IMR-90 (cell line): ENCODE measurements at regions not wholly inside any gene's neighbourhood (a gene's known extent, or its start where the extent isn't known, plus 50 kb on each side); places are given as distances from the start of the nearest gene placed in this dataset.

Source experiments
- ATAC-seq: fragments of 200-7000 bp; cut with Tn5 transposase; 2 replicates; pipeline ENCODE4 v1.9.1; 2020; ENCODE audit warnings: low read depth, mild to moderate bottlenecking, moderate library complexity
- BruUV-seq: library from RNA; stranded (reverse); fragments of 400-500 nt; replicated peaks from 2 replicates; lab custom pipeline; 2021; lab: Mats Ljungman, UMichigan
- CTCF ChIA-PET: fragments of 300-600 bp; formaldehyde crosslinking; extraction: SDS; loops from one replicate; lab custom pipeline; 2021; ENCODE audit warnings: antibody characterized with exemption; lab: Yijun Ruan, JAX
- POLR2A ChIA-PET: fragments of 300-600 bp; sonication (Branson Sonifier 250); formaldehyde crosslinking; loops from one replicate; lab custom pipeline; 2022; ENCODE audit warnings: antibody characterized with exemption; ENCODE audit not compliant: unreplicated experiment; lab: Charles Lee
- DNase-seq: peaks from one replicate; pipeline ENCODE4 v3.0.0; 2013
- H2AFZ ChIP-seq: replicated peaks from 2 replicates; pipeline ENCODE3; 2013; ENCODE audit warnings: low read length, mild to moderate bottlenecking; ENCODE audit not compliant: poor library complexity
- H2AK5ac ChIP-seq: 2 replicates; pipeline ENCODE4 v1.6.1; 2013; ENCODE audit warnings: low read depth, low read length, inconsistent platforms
- H2AK9ac ChIP-seq: replicated peaks from 2 replicates; pipeline ENCODE3; 2013; ENCODE audit warnings: mild to moderate bottlenecking, low read depth, low read length, moderate library complexity; ENCODE audit not compliant: poor library complexity
- H2BK120ac ChIP-seq: 2 replicates; pipeline ENCODE4 v1.6.1; 2013; ENCODE audit warnings: low read depth, low read length, inconsistent platforms
- H2BK15ac ChIP-seq: 3 replicates; pipeline ENCODE4 v1.6.1; 2013; ENCODE audit warnings: low read depth, low read length, inconsistent platforms
- H2BK20ac ChIP-seq: 2 replicates; pipeline ENCODE4 v1.6.1; 2013; ENCODE audit warnings: low read depth, mild to moderate bottlenecking, inconsistent platforms, low read length, moderate library complexity
- H2BK5ac ChIP-seq: 2 replicates; pipeline ENCODE4 v1.6.1; 2013; ENCODE audit warnings: mild to moderate bottlenecking, low read depth, low read length, inconsistent platforms; ENCODE audit not compliant: poor library complexity, severe bottlenecking
- H3K14ac ChIP-seq: replicated peaks from 2 replicates; pipeline ENCODE4 v1.6.1; 2013; ENCODE audit warnings: low read depth, low read length, inconsistent platforms
- H3K18ac ChIP-seq: 2 replicates; pipeline ENCODE4 v1.6.1; 2013; ENCODE audit warnings: low read depth, low read length, control low read depth
- H3K23ac ChIP-seq: 2 replicates; pipeline ENCODE4 v1.6.1; 2013; ENCODE audit warnings: low read depth, low read length, inconsistent platforms
- H3K27ac ChIP-seq: 2 replicates; pipeline ENCODE4 v1.5.1; 2013; ENCODE audit warnings: mild to moderate bottlenecking, control low read depth, low read length; ENCODE audit not compliant: insufficient read depth
- H3K27me3 ChIP-seq: 2 replicates; pipeline ENCODE4 v1.6.1; 2013; ENCODE audit warnings: low read length; ENCODE audit not compliant: control insufficient read depth, insufficient read depth
- H3K36me3 ChIP-seq: 2 replicates; pipeline ENCODE4 v1.6.1; 2013; ENCODE audit warnings: low read length, mixed read lengths; ENCODE audit not compliant: control insufficient read depth, insufficient read depth
- H3K4ac ChIP-seq: 2 replicates; pipeline ENCODE4 v1.6.1; 2013; ENCODE audit warnings: low read depth, low read length, inconsistent platforms
- H3K4me1 ChIP-seq: 2 replicates; pipeline ENCODE4 v1.6.1; 2013; ENCODE audit warnings: low read length, mixed read lengths; ENCODE audit not compliant: control insufficient read depth, insufficient read depth
- H3K4me2 ChIP-seq: 2 replicates; pipeline ENCODE4 v1.6.1; 2013; ENCODE audit warnings: low read depth, mild to moderate bottlenecking, control low read depth, low read length, moderate library complexity
- H3K4me3 ChIP-seq: 2 replicates; pipeline ENCODE4 v1.5.1; 2013; ENCODE audit warnings: low read depth, mild to moderate bottlenecking, control low read depth, low read length, moderate library complexity; ENCODE audit not compliant: insufficient read depth
- H3K56ac ChIP-seq: 2 replicates; pipeline ENCODE4 v1.6.1; 2013; ENCODE audit warnings: low read length, inconsistent platforms; ENCODE audit not compliant: insufficient read depth; ENCODE audit errors: extremely low read depth
- H3K79me1 ChIP-seq, 2 experiments: 2 replicates each; pipeline ENCODE4 v1.6.1; 2013; ENCODE audit warnings: low read length in 2 of 2, inconsistent platforms in 1 of 2, low read depth in 1 of 2
- H3K9ac ChIP-seq: 2 replicates; pipeline ENCODE4 v1.6.1; 2013; ENCODE audit warnings: low read depth, low read length, control low read depth
- H3K9me1 ChIP-seq: 2 replicates; pipeline ENCODE4 v1.6.1; 2013; ENCODE audit warnings: low read length, inconsistent platforms; ENCODE audit not compliant: insufficient read depth
- H3K9me3 ChIP-seq: 2 replicates; pipeline ENCODE4 v1.6.1; 2013; ENCODE audit warnings: low read length; ENCODE audit not compliant: control insufficient read depth, insufficient read depth
- H4K20me1 ChIP-seq: 2 replicates; pipeline ENCODE4 v1.6.1; 2013; ENCODE audit warnings: low read length, inconsistent platforms; ENCODE audit not compliant: insufficient read depth
- H4K5ac ChIP-seq: 2 replicates; pipeline ENCODE4 v1.6.1; 2013; ENCODE audit warnings: mild to moderate bottlenecking, low read depth, low read length, control low read depth
- H4K8ac ChIP-seq, 2 experiments: 2 replicates each; pipeline ENCODE4 v1.6.1; 2013; ENCODE audit warnings: low read depth in 2 of 2, low read length in 2 of 2, control low read depth in 1 of 2, inconsistent platforms in 1 of 2
- H4K91ac ChIP-seq: 2 replicates; pipeline ENCODE4 v1.6.1; 2013; ENCODE audit warnings: low read depth, low read length, inconsistent platforms; ENCODE audit not compliant: insufficient read depth
- BHLHE40 ChIP-seq: fragments of 150-350 bp; IDR thresholded peaks from 2 replicates; pipeline ENCODE4 v1.6.1; 2016; ENCODE audit warnings: mild to moderate bottlenecking, low read depth, low read length
- CHD1 ChIP-seq: IDR thresholded peaks from 2 replicates; pipeline ENCODE4 v1.6.1; 2012; ENCODE audit warnings: low read depth, low read length, improper control_type of control experiment
- ELK1 ChIP-seq: fragments of 150-350 bp; IDR thresholded peaks from 2 replicates; pipeline ENCODE4 v1.6.1; 2016; ENCODE audit warnings: low read depth, mild to moderate bottlenecking, low read length, moderate library complexity, borderline replicate concordance
- MAFK ChIP-seq: IDR thresholded peaks from 2 replicates; pipeline ENCODE4 v1.6.1; 2012; ENCODE audit warnings: low read depth, low read length, improper control_type of control experiment
- MXI1 ChIP-seq: IDR thresholded peaks from 2 replicates; pipeline ENCODE4 v1.6.1; 2012; ENCODE audit warnings: low read depth, mild to moderate bottlenecking, low read length, moderate library complexity, borderline replicate concordance
- NFE2L2 ChIP-seq: fragments of 150-350 bp; IDR thresholded peaks from 2 replicates; pipeline ENCODE4 v1.6.1; 2016; ENCODE audit warnings: low read depth, mild to moderate bottlenecking, low read length
- POLR2A ChIP-seq: IDR thresholded peaks from 2 replicates; pipeline ENCODE4 v1.6.1; 2012; ENCODE audit warnings: mild to moderate bottlenecking, low read depth, low read length
- RAD21 ChIP-seq: IDR thresholded peaks from 2 replicates; pipeline ENCODE4 v1.6.1; 2012; ENCODE audit warnings: low read length, improper control_type of control experiment
- RCOR1 ChIP-seq: IDR thresholded peaks from 2 replicates; pipeline ENCODE4 v1.6.1; 2012; ENCODE audit warnings: mild to moderate bottlenecking, low read length, improper control_type of control experiment; ENCODE audit not compliant: insufficient replicate concordance
- RFX5 ChIP-seq: IDR thresholded peaks from 2 replicates; pipeline ENCODE4 v1.8.0; 2012; ENCODE audit warnings: low read depth, mild to moderate bottlenecking, low read length, moderate library complexity
- SMC3 ChIP-seq: fragments of 150-350 bp; IDR thresholded peaks from 2 replicates; pipeline ENCODE4 v1.6.1; 2016; ENCODE audit warnings: low read depth, mild to moderate bottlenecking, antibody characterized with exemption, low read length, moderate library complexity
- WGBS, 2 experiments: methylation state at CpG; one replicate each; pipeline versions ENCODE4 v1.1.5 to v1.1.7; 2013; ENCODE audit warnings: missing lambda C conversion rate in 2 of 2; ENCODE audit not compliant: insufficient read length in 1 of 2; ENCODE audit errors: extremely low coverage in 2 of 2; 5-methylcytosine and 5-hydroxymethylcytosine counted together
- dilution Hi-C: fragments of 300-500 bp; cut with HindIII; formaldehyde crosslinking; loops from one replicate; pipeline ENCODE4 v1.14.3; 2018; ENCODE audit warnings: low sequenced_read_pairs; ENCODE audit not compliant: unreplicated experiment
- in situ Hi-C: fragments of 300-500 bp; cut with MboI; formaldehyde crosslinking; loops from 3 replicates; pipeline ENCODE4 v1.14.3; 2019; ENCODE audit warnings: low sequenced_read_pairs, inconsistent platforms, mixed read lengths
- intact Hi-C: fragments of 100-400 bp; cut with micrococcal nuclease; formaldehyde crosslinking; loops from 2 replicates; pipeline ENCODE4 v1.10.0; 2022
- TF ChIP-seq, protein P1 (sequence below): fragments of 150-350 bp; IDR thresholded peaks from 2 replicates; pipeline ENCODE4 v1.6.1; 2017; ENCODE audit warnings: mild to moderate bottlenecking, antibody characterized with exemption, low read length, low read depth

GRCh38 chr22:27340047-27340446 lies 461.5 kb downstream of the MN1 start:
- CTCF ChIA-PET: no interaction called here
- Histone ChIP-seq H4K8ac (no peak overlapping the region), H2BK5ac (no peak overlapping the region), H3K9ac (no peak overlapping the region), H2BK120ac (no peak overlapping the region), H3K36me3 (no peaks in the 10 kb centered on the region), H4K91ac (no peak overlapping the region), H3K27ac (no peak overlapping the region), H4K5ac (no peak overlapping the region), H3K14ac (no peak overlapping the region), H3K56ac (no peak overlapping the region), H3K27me3 (peaks cover 14% of the 10 kb centered on the region), H2AK5ac (no peak overlapping the region), H3K79me1 (no peaks in the 10 kb centered on the region), H2BK20ac (no peak overlapping the region), H3K4me1 (no peaks in the 10 kb centered on the region), H3K4ac (no peak overlapping the region), H2BK15ac (no peak overlapping the region), H2AK9ac (no peak overlapping the region), H2AFZ (no peak overlapping the region), H3K4me3 (no peak overlapping the region), H3K9me1 (no peaks in the 10 kb centered on the region), H3K18ac (no peak overlapping the region), H3K9me3 (no peaks in the 10 kb centered on the region; the same call in 1 of the 2 replicates), H3K23ac (no peak overlapping the region), H4K20me1 (no peaks in the 10 kb centered on the region), H3K4me2 (no peak overlapping the region)
- in situ Hi-C loops: no loop called here
- POLR2A ChIA-PET: no interaction called here
- WGBS, 2 experiments: no CpG with 5 or more reads among the region's 2 CpGs
- no peak for TF ChIP-seq NFE2L2
- TF ChIP-seq BHLHE40: no peak
- no peak for TF ChIP-seq RFX5
- TF ChIP-seq MAFK: no peak
- no peak for TF ChIP-seq ELK1
- TF ChIP-seq POLR2A: no peak
- no peak for TF ChIP-seq RAD21
- no peak for TF ChIP-seq SMC3
- TF ChIP-seq CHD1: no peak
- TF ChIP-seq, protein P1, sequence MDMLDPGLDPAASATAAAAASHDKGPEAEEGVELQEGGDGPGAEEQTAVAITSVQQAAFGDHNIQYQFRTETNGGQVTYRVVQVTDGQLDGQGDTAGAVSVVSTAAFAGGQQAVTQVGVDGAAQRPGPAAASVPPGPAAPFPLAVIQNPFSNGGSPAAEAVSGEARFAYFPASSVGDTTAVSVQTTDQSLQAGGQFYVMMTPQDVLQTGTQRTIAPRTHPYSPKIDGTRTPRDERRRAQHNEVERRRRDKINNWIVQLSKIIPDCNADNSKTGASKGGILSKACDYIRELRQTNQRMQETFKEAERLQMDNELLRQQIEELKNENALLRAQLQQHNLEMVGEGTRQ: no peak
- TF ChIP-seq MXI1: no peak
- TF ChIP-seq RCOR1: no peak
- intact Hi-C loops: loop anchor here (10.0 kb wide), 1 partner anchor 335 kb away; no protein-coding TSS in a partner anchor
- ATAC-seq (no peak), DNase-seq (no peak)
- dilution Hi-C loops: no loop called here
- BruUV-seq: no TSS peak
